ENCODE measurements at regions not wholly inside any gene's neighbourhood (a gene's known extent, or its start where the extent isn't known, plus 50 kb on each side); places are given as distances from the start of the nearest gene placed in this dataset.

GRCh38 chr7:124246262-124246863 is 213.5 kb upstream of the TMEM229A start:
- no peak for TF ChIP-seq CTCF (IDR thresholded peaks at IDR 0.05)
- no peak for TF ChIP-seq CEBPB (IDR thresholded peaks at IDR 0.05)
- TF ChIP-seq BHLHE40 (IDR thresholded peaks at IDR 0.05; ENCODE audit: low read depth, low read length), result no peak
- no peak for TF ChIP-seq ESRRA (IDR thresholded peaks at IDR 0.05; ENCODE audit: borderline replicate concordance, low read length)
- TF ChIP-seq ZNF302 (CRISPR knock-in tag; IDR thresholded peaks at IDR 0.05), result no peak
- TF ChIP-seq GATA3 (IDR thresholded peaks at IDR 0.05; ENCODE audit: borderline replicate concordance), result no peak
- no peak for TF ChIP-seq MAFK (IDR thresholded peaks at IDR 0.05; ENCODE audit: partially characterized antibody)

Data from A549 (cell line).